ENCODE measurements at regions not wholly inside any gene's neighbourhood (a gene's known extent, or its start where the extent isn't known, plus 50 kb on each side); places are given as distances from the start of the nearest gene placed in this dataset.

DNA sequence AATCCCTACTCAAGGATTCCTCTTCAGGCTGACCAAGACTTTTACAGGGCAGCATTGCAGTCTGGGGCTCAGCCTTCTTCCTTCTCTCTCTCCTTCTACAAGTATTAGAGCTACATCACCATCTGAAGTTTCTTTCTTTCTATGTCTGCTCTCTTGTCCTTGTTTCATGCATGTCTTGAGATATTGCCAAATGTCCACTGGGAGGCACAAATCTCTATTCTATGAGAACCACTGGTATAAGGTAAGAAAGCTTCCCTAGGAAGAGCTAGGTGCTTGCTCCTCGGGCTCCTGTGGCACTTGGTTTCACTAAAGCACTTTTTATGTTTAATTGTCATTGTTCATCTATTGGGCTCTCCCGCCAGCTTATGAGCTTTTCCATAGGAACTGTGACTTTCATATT, 289.2 kb upstream of the PCSK5 start:
- TF ChIP-seq, protein P1, sequence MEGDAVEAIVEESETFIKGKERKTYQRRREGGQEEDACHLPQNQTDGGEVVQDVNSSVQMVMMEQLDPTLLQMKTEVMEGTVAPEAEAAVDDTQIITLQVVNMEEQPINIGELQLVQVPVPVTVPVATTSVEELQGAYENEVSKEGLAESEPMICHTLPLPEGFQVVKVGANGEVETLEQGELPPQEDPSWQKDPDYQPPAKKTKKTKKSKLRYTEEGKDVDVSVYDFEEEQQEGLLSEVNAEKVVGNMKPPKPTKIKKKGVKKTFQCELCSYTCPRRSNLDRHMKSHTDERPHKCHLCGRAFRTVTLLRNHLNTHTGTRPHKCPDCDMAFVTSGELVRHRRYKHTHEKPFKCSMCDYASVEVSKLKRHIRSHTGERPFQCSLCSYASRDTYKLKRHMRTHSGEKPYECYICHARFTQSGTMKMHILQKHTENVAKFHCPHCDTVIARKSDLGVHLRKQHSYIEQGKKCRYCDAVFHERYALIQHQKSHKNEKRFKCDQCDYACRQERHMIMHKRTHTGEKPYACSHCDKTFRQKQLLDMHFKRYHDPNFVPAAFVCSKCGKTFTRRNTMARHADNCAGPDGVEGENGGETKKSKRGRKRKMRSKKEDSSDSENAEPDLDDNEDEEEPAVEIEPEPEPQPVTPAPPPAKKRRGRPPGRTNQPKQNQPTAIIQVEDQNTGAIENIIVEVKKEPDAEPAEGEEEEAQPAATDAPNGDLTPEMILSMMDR (conservative IDR thresholded peaks at IDR 0.05 in 1 of 2, IDR thresholded peaks at IDR 0.05 in 1 of 2; ENCODE audit: extremely low read depth in 1 of 2, insufficient read depth in 1 of 2, low read depth in 1 of 2, low read length in 2 of 2), result no peak
- TF ChIP-seq EZH2 (IDR thresholded peaks at IDR 0.05; ENCODE audit: borderline replicate concordance, low read length), result no peak
